ENCODE measurements at regions not wholly inside any gene's neighbourhood (a gene's known extent, or its start where the extent isn't known, plus 50 kb on each side); places are given as distances from the start of the nearest gene placed in this dataset.
"Not testable (repeated sequence)": the region's sequence is repeated elsewhere in the genome, so short reads cannot be mapped to it uniquely, and the experiment has no call there.

DNA sequence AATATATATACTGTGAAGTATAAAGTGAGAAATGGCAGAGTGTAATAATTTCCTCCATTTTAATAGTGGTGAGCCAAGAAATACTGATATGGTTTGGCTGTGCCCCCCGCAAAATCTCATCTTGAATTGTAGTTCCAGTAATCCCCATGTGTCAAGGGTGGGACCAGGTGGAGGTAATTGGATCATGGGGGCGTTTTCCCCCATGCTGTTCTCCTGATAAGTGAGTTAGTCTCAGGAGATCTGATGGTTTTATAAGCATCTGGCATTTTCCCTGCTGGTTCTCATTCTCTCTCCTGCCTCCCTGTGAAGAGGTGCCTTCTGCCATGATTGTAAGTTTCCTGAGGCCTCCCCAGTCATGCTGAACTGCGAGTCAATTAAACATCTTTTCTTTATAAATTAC, 881.1 kb downstream of the DTWD2 start:
- TF ChIP-seq POLR2A (IDR thresholded peaks at IDR 0.05); CTCF (IDR thresholded peaks at IDR 0.05 in 8 of 11, conservative IDR thresholded peaks at IDR 0.05 in 3 of 11); POLR2AphosphoS5 (IDR thresholded peaks at IDR 0.05): not testable (repeated sequence)

Data from spleen (tissue), 7 donors.